Common myeloid progenitor, CD34-positive (primary cell): ENCODE measurements at regions not wholly inside any gene's neighbourhood (a gene's known extent, or its start where the extent isn't known, plus 50 kb on each side); places are given as distances from the start of the nearest gene placed in this dataset.

Source experiments
- CTCF ChIA-PET: fragments of 350-600 bp; sonication (Branson Sonifier 250); formaldehyde crosslinking; loops from one replicate; lab custom pipeline; 2021; ENCODE audit warnings: antibody characterized with exemption; lab: Charles Lee
- POLR2A ChIA-PET: fragments of 350-600 bp; sonication (Branson Sonifier 250); formaldehyde crosslinking; loops from one replicate; lab custom pipeline; 2021; ENCODE audit warnings: antibody characterized with exemption; lab: Charles Lee
- DNase-seq, 3 donors: peaks; one replicate each; pipeline versions ENCODE4 v3.0.0 to v3.0.0-alpha.2; 2013
- H3K27ac ChIP-seq, 2 experiments: 1 replicate in 1 of 2; 2 replicates in 1 of 2; pipeline ENCODE4 v1.7.0; 2013; ENCODE audit warnings: inconsistent platforms in 2 of 2, low read length in 2 of 2, mild to moderate bottlenecking in 2 of 2, low read depth in 1 of 2, moderate library complexity in 1 of 2; ENCODE audit not compliant: severe bottlenecking in 2 of 2, insufficient read depth in 1 of 2, poor library complexity in 1 of 2
- H3K27me3 ChIP-seq, 5 experiments: replicated peaks in 2 of 5; 1 replicate in 3 of 5; 2 replicates in 2 of 5; pipeline versions ENCODE4 v1.6.1 to v1.7.0; 2013; ENCODE audit warnings: low read length in 4 of 5, mild to moderate bottlenecking in 2 of 5, moderate library complexity in 2 of 5, inconsistent platforms in 1 of 5; ENCODE audit not compliant: insufficient read depth in 5 of 5, control insufficient read depth in 4 of 5
- H3K36me3 ChIP-seq, 4 experiments: 1 replicate in 2 of 4; 2 replicates in 2 of 4; pipeline versions ENCODE4 v1.6.1 to v1.7.0; 2013; ENCODE audit warnings: low read length in 3 of 4, control low read depth in 1 of 4, mild to moderate bottlenecking in 1 of 4; ENCODE audit not compliant: control insufficient read depth in 4 of 4, insufficient read depth in 4 of 4
- H3K4me1 ChIP-seq, 4 experiments: 1 replicate in 3 of 4; 2 replicates in 1 of 4; pipeline versions ENCODE4 v1.6.1 to v1.7.1; 2013; ENCODE audit warnings: low read length in 3 of 4, mild to moderate bottlenecking in 3 of 4, control low read depth in 1 of 4, inconsistent platforms in 1 of 4, moderate library complexity in 1 of 4; ENCODE audit not compliant: control insufficient read depth in 4 of 4, insufficient read depth in 4 of 4; ENCODE audit errors: control extremely low read depth in 1 of 4
- H3K4me3 ChIP-seq, 7 experiments: 1 replicate in 4 of 7; 2 replicates in 3 of 7; pipeline versions ENCODE4 v1.5.1 to v1.7.0; 2013; ENCODE audit warnings: mild to moderate bottlenecking in 7 of 7, low read length in 6 of 7, moderate library complexity in 6 of 7, inconsistent platforms in 2 of 7, low read depth in 2 of 7, control low read depth in 1 of 7; ENCODE audit not compliant: insufficient read depth in 4 of 7, control insufficient read depth in 1 of 7; ENCODE audit errors: extremely low read depth in 1 of 7
- H3K9me3 ChIP-seq, 5 experiments: 1 replicate in 4 of 5; 2 replicates in 1 of 5; pipeline versions ENCODE4 v1.6.1 to v1.7.1; 2013; ENCODE audit warnings: low read length in 4 of 5, mild to moderate bottlenecking in 2 of 5, inconsistent platforms in 1 of 5, low read depth in 1 of 5, moderate library complexity in 1 of 5; ENCODE audit not compliant: control insufficient read depth in 4 of 5, insufficient read depth in 2 of 5; ENCODE audit errors: control extremely low read depth in 1 of 5
- WGBS: methylation state at CpG from one replicate; pipeline ENCODE4 v1.1.5; 2013; ENCODE audit not compliant: insufficient coverage; 5-methylcytosine and 5-hydroxymethylcytosine counted together

- 100% methylated on average over 2 of the region's 2 CpGs for WGBS
- ChIA-PET POLR2A (no interaction called here), CTCF (no interaction called here)
- H3K4me3 ChIP-seq: no peak overlapping the region
- no peaks in the 10 kb centered on the region for H3K9me3 ChIP-seq
- DNase-seq: no peak
- H3K36me3 ChIP-seq: no peaks in the 10 kb centered on the region
- no peaks in the 10 kb centered on the region for H3K27me3 ChIP-seq
- H3K27ac ChIP-seq: no peak overlapping the region
- no peaks in the 10 kb centered on the region for H3K4me1 ChIP-seq
These were observed 617.2 kb downstream of the NR2F1-AS1 start for GRCh38 chr5:92963800-92964199.

DNA sequence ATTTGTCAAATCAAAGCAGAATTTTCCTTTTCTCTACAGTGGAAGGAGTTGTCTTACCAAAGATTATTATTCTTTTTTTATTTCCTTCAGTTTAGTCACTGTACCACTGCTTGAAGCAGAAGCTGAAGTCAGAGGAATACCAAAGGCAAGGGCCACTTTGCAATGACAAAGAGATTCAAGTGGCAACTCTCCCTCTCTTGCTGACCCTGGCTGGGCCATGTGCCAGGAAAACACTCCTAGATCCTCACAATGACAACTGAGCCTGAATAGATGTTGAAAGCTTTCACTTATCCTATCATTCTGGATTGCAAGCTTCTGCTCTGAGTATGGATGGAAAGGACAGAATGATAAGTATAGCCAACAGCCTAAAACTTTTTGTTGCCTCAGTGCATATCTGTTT lies 618.3 kb downstream of the NR2F1-AS1 start:
- H3K27me3 ChIP-seq: no peaks in the 10 kb centered on the region
- H3K9me3 ChIP-seq: no peaks in the 10 kb centered on the region
- ChIA-PET POLR2A (no interaction called here), CTCF (no interaction called here)
- H3K36me3 ChIP-seq: no peaks in the 10 kb centered on the region
- H3K4me1 ChIP-seq: no peaks in the 10 kb centered on the region
- no peak overlapping the region for H3K4me3 ChIP-seq
- DNase-seq: no peak
- no peak overlapping the region for H3K27ac ChIP-seq

GRCh38 chr5:92956886-92957285 lies 624.1 kb downstream of the NR2F1-AS1 start:
- no peak overlapping the region for H3K27ac ChIP-seq
- peaks cover 0 to 9% (median 7%) of the 10 kb centered on the region in 5 experiments for H3K9me3 ChIP-seq
- no peaks in the 10 kb centered on the region for H3K27me3 ChIP-seq
- DNase-seq: no peak
- POLR2A ChIA-PET: no interaction called here
- WGBS: 100% methylated on average over 1 of the region's 5 CpGs
- H3K36me3 ChIP-seq: no peaks in the 10 kb centered on the region
- no peak overlapping the region for H3K4me3 ChIP-seq
- H3K4me1 ChIP-seq: no peaks in the 10 kb centered on the region
- CTCF ChIA-PET: no interaction called here

DNA sequence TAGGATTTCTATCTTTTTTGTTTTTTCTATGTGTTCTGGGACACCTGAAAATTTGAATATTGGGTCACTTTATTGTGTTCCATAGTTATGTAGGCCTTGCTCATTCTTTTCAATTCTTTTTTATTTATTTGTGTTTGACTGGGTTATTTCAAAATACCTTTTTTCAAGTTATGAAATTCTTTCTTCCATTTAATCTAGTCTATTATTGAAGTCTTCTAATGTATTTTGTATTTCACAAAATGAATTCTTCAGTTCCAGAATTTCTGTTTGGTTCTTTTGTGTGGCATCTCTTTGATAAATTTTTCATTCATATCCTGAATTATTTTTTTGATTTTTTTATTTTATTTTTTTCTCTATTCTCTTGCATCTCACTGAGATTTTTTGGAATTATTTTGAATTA lies 628.8 kb downstream of the NR2F1-AS1 start:
- POLR2A ChIA-PET: no interaction called here
- no peaks in the 10 kb centered on the region for H3K27me3 ChIP-seq
- peaks cover 0 to 9% (median 7%) of the 10 kb centered on the region in 5 experiments for H3K9me3 ChIP-seq
- CTCF ChIA-PET: no interaction called here
- no peaks in the 10 kb centered on the region for H3K4me1 ChIP-seq
- no peak overlapping the region for H3K4me3 ChIP-seq
- DNase-seq: no peak
- H3K36me3 ChIP-seq: no peaks in the 10 kb centered on the region
- H3K27ac ChIP-seq: no peak overlapping the region

DNA sequence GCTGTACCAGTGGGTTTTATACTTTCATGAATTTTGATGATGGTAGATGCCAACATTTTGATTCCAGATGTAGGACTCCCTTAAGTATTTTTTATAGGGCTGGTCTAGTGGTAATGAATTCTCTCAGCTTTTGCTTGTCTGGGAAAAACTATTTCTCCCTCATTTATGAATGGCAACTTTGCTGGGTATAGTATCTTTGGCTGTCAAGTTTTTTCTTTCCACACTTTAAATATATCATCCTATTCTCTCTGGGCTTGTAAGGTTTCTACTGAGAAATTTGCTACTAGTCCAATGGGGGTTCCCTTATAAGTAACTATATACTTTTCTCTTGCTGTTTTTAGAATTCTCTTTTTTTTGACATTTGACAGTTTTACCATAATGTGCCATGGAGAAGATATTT lies 629.3 kb downstream of the NR2F1-AS1 start:
- Histone ChIP-seq H3K4me3 (no peak overlapping the region), H3K27ac (no peak overlapping the region), H3K27me3 (no peaks in the 10 kb centered on the region), H3K36me3 (no peaks in the 10 kb centered on the region), H3K4me1 (no peaks in the 10 kb centered on the region), H3K9me3 (peaks cover 0 to 9% (median 7%) of the 10 kb centered on the region in 5 experiments)
- DNase-seq: no peak
- ChIA-PET POLR2A (no interaction called here), CTCF (no interaction called here)

- WGBS: 94% methylated on average over 3 of the region's 8 CpGs
- ChIA-PET CTCF (no interaction called here), POLR2A (no interaction called here)
- DNase-seq: no peak
- Histone ChIP-seq H3K27me3 (no peaks in the 10 kb centered on the region), H3K27ac (no peak overlapping the region), H3K9me3 (peaks cover 0 to 3% (median 0%) of the 10 kb centered on the region in 5 experiments), H3K36me3 (no peaks in the 10 kb centered on the region), H3K4me3 (no peak overlapping the region), H3K4me1 (no peaks in the 10 kb centered on the region)
These were observed 634.5 kb downstream of the NR2F1-AS1 start for GRCh38 chr5:92946546-92946945.

DNA sequence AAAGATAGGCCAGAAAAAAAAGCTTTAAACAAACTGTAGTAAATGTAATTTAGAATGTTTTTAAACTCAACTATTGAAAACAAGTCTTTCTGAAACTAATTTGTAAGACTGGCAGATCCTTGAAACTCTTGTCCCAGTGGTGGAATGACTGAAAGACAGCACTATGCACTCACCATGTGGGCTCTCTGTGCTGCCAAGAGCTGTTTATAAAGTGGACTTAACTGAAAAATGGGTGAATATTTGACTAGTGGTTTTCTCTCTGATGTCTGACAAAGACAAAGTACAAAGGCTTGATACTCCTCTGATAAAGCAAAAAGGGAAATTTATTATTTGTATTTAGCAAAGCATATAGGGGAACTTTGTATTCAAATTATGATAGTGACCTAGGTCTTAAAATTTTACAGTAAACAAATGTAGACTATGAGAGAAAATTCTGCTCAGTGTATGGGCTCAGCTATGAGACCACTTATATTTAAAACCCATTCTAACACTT lies 635.4 kb downstream of the NR2F1-AS1 start:
- Histone ChIP-seq H3K4me1 (no peaks in the 10 kb centered on the region), H3K36me3 (no peaks in the 10 kb centered on the region), H3K27me3 (no peaks in the 10 kb centered on the region), H3K9me3 (peaks cover 0 to 3% (median 0%) of the 10 kb centered on the region in 5 experiments), H3K4me3 (no peak overlapping the region), H3K27ac (no peak overlapping the region)
- POLR2A ChIA-PET: no interaction called here
- no peak for DNase-seq
- CTCF ChIA-PET: no interaction called here
